Lung (tissue), 11 donors: ENCODE measurements at regions not wholly inside any gene's neighbourhood (a gene's known extent, or its start where the extent isn't known, plus 50 kb on each side); places are given as distances from the start of the nearest gene placed in this dataset.

Source experiments
- ATAC-seq: fragments of 200-7000 bp; cut with Tn5 transposase; one replicate; pipeline ENCODE4 v1.9.1; 2020; ENCODE audit warnings: moderate number of reproducible peaks; ENCODE audit not compliant: insufficient read depth, low FRiP score
- DNase-seq, 3 donors: peaks; one replicate each; pipeline ENCODE4 v3.0.0-alpha.2; 2013 to 2017
- H3K27ac ChIP-seq, 2 donors: one replicate each; pipeline ENCODE4 v1.5.1; 2013; ENCODE audit warnings: mild to moderate bottlenecking in 2 of 2, moderate library complexity in 2 of 2, control low read depth in 1 of 2, inconsistent platforms in 1 of 2, low read depth in 1 of 2, low read length in 1 of 2
- H3K27me3 ChIP-seq, 3 donors: one replicate each; pipeline ENCODE4 v1.5.1; 2013; ENCODE audit warnings: low read length in 2 of 3; ENCODE audit not compliant: control insufficient read depth in 3 of 3, insufficient read depth in 3 of 3
- H3K36me3 ChIP-seq, 4 donors: one replicate each; pipeline ENCODE4 v1.5.1; 2013; ENCODE audit warnings: low read length in 4 of 4, mild to moderate bottlenecking in 1 of 4, moderate library complexity in 1 of 4; ENCODE audit not compliant: control insufficient read depth in 4 of 4, insufficient read depth in 4 of 4
- H3K4me1 ChIP-seq, 5 donors: one replicate each; pipeline ENCODE4 v1.5.1; 2013; ENCODE audit warnings: low read length in 5 of 5, mild to moderate bottlenecking in 2 of 5, moderate library complexity in 1 of 5; ENCODE audit not compliant: control insufficient read depth in 5 of 5, insufficient read depth in 5 of 5
- H3K4me3 ChIP-seq: one replicate; pipeline ENCODE4 v1.5.1; 2013; ENCODE audit warnings: mild to moderate bottlenecking, control low read depth, moderate library complexity
- H3K9ac ChIP-seq, 2 donors: one replicate each; pipeline ENCODE4 v1.5.1; 2013; ENCODE audit warnings: low read length in 2 of 2, control low read depth in 1 of 2; ENCODE audit not compliant: insufficient read depth in 1 of 2
- H3K9me3 ChIP-seq, 4 donors: one replicate each; pipeline ENCODE4 v1.5.1; 2013; ENCODE audit warnings: low read length in 3 of 4, mild to moderate bottlenecking in 1 of 4, moderate library complexity in 1 of 4; ENCODE audit not compliant: control insufficient read depth in 4 of 4, insufficient read depth in 3 of 4
- CTCF ChIP-seq: IDR thresholded peaks from 2 replicates; pipeline ENCODE4 v1.5.1; 2012; ENCODE audit warnings: mild to moderate bottlenecking; ENCODE audit errors: control extremely low read depth, extremely low read depth
- WGBS, 2 donors: extraction: QIAGEN DNeasy Blood & Tissue Kit; methylation state at CpG; one replicate each; pipeline ENCODE4 v1.1.7; 2013; 5-methylcytosine and 5-hydroxymethylcytosine counted together
- donor health status: control.
- donor health status: control.
- donor health status: Bipolar disorder and iron deficiency.
- donor health status: healthy.
- donor health status: DM: yes; HTN: yes; CAD: no.

GRCh38 chr2:147355706-147356105 is 489.1 kb upstream of the ACVR2A start:
- DNase-seq (no peak), ATAC-seq (no peak)
- no peak overlapping the region for H3K4me3 ChIP-seq

GRCh38 chr2:147353072-147353381 is 491.8 kb upstream of the ACVR2A start:
- Histone ChIP-seq H3K9ac (no peak overlapping the region), H3K4me3 (no peak overlapping the region), H3K27ac (no peak overlapping the region), H3K36me3 (no peaks in the 10 kb centered on the region), H3K27me3 (no peaks in the 10 kb centered on the region), H3K9me3 (no peaks in the 10 kb centered on the region), H3K4me1 (peaks cover 0 to 3% (median 0%) of the 10 kb centered on the region in 5 donors)
- ATAC-seq = no peak
- no peak for TF ChIP-seq CTCF
- DNase-seq = peak in 1 of 3 donors; percentile 13

More at GRCh38 chr2:147355706-147356105, 489.1 kb upstream of the ACVR2A start:
- Histone ChIP-seq H3K9me3 (no peaks in the 10 kb centered on the region), H3K27ac (no peak overlapping the region), H3K27me3 (no peaks in the 10 kb centered on the region), H3K4me1 (no peaks in the 10 kb centered on the region), H3K36me3 (no peaks in the 10 kb centered on the region), H3K9ac (no peak overlapping the region)
- 85 to 92% methylated on average over 4 of the region's 4 CpGs for WGBS, 2 donors
- no peak for TF ChIP-seq CTCF

- TF ChIP-seq CTCF = no peak
- Histone ChIP-seq H3K9me3 (no peaks in the 10 kb centered on the region), H3K27ac (no peak overlapping the region), H3K4me1 (peaks cover 0 to 3% (median 0%) of the 10 kb centered on the region in 5 donors), H3K27me3 (no peaks in the 10 kb centered on the region), H3K9ac (no peak overlapping the region), H3K4me3 (no peak overlapping the region), H3K36me3 (no peaks in the 10 kb centered on the region)
- no peak for ATAC-seq
- no peak for DNase-seq
- 67 to 68% methylated on average over 8 of the region's 8 CpGs for WGBS, 2 donors
Observed at GRCh38 chr2:147352264-147353071, 492.4 kb upstream of the ACVR2A start.

GRCh38 chr2:147351784-147352183 is 493.0 kb upstream of the ACVR2A start:
- H3K4me3 ChIP-seq = no peak overlapping the region
- no peaks in the 10 kb centered on the region for H3K9me3 ChIP-seq
- H3K4me1 ChIP-seq = peaks cover 0 to 3% (median 0%) of the 10 kb centered on the region in 5 donors
- DNase-seq (no peak), ATAC-seq (no peak)
- H3K36me3 ChIP-seq = no peaks in the 10 kb centered on the region
- H3K27ac ChIP-seq = no peak overlapping the region
- no peak overlapping the region for H3K9ac ChIP-seq
- TF ChIP-seq CTCF = no peak
- 83 to 90% methylated on average over 5 of the region's 5 CpGs for WGBS, 2 donors
- H3K27me3 ChIP-seq = no peaks in the 10 kb centered on the region
